Liver (tissue), 3 donors: ENCODE measurements at regions not wholly inside any gene's neighbourhood (a gene's known extent, or its start where the extent isn't known, plus 50 kb on each side); places are given as distances from the start of the nearest gene placed in this dataset.

Experiments
- ATF3 ChIP-seq: IDR thresholded peaks from 2 replicates; pipeline ENCODE4 v1.6.1; 2016; ENCODE audit warnings: antibody characterized with exemption
- CTCF ChIP-seq: fragments of 150-350 bp; IDR thresholded peaks from 2 replicates; pipeline ENCODE4 v1.5.1; 2017; ENCODE audit warnings: improper control_type of control experiment, low read depth, low read length; ENCODE audit not compliant: missing input control
- RAD21 ChIP-seq, 2 donors: IDR thresholded peaks; 2 replicates each; pipeline ENCODE4 v1.6.1; 2016; ENCODE audit warnings: antibody characterized with exemption in 2 of 2, mild to moderate bottlenecking in 2 of 2
- SP1 ChIP-seq: IDR thresholded peaks from 2 replicates; pipeline ENCODE4 v1.6.1; 2018; ENCODE audit warnings: antibody characterized with exemption, mild to moderate bottlenecking
- TAF1 ChIP-seq: conservative IDR thresholded peaks from 2 replicates; pipeline ENCODE4 v1.6.1; 2016; ENCODE audit warnings: antibody characterized with exemption, mild to moderate bottlenecking
- YY1 ChIP-seq: IDR thresholded peaks from 2 replicates; pipeline ENCODE4 v1.6.1; 2016; ENCODE audit warnings: antibody characterized with exemption, mild to moderate bottlenecking
- donor health status: healthy.
- donor health status: healthy.

GRCh38 chr16:50908468-50908867, 166.6 kb downstream of the CYLD start:
- TF ChIP-seq CTCF, result no peak
- no peak for TF ChIP-seq TAF1
- no peak for TF ChIP-seq RAD21 (IDR thresholded peaks at IDR 0.05)
- TF ChIP-seq SP1, result no peak
- no peak for TF ChIP-seq YY1
- TF ChIP-seq ATF3, result no peak
